ENCODE measurements at regions not wholly inside any gene's neighbourhood (a gene's known extent, or its start where the extent isn't known, plus 50 kb on each side); places are given as distances from the start of the nearest gene placed in this dataset.

- TF ChIP-seq CTCF (IDR thresholded peaks at IDR 0.05) (no peak), POLR2A (IDR thresholded peaks at IDR 0.05) (no peak)
Measured at GRCh38 chr5:110112348-110112747, 422.6 kb downstream of the MAN2A1 start.
